ENCODE measurements at regions not wholly inside any gene's neighbourhood (a gene's known extent, or its start where the extent isn't known, plus 50 kb on each side); places are given as distances from the start of the nearest gene placed in this dataset.

DNA sequence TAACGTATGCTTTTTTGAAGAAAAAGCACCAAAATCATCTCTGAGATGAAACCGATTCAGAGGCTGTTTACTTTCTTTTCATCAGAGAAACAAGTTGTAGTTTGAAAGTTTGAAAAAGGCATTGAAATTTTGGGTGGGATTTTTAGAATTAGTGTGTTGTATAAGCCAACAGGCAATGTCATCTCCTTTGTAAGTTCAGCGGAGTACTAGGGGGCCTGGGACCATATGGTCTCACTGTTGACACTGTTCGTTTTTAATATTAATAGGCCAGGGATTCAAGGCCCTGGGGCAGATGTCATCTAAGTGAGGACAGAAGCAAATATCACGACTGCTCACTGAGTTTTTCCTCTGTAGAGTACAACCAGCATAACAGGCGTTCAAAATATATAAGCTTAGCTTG lies 256.2 kb upstream of the RARB start:
- Histone ChIP-seq H3K27me3 (ENCODE audit: control insufficient read depth, insufficient read depth, low read length) (no peaks in the 10 kb centered on the region), H3K4me3 (ENCODE audit: low read depth, low read length) (no peak overlapping the region), H3K36me3 (ENCODE audit: control insufficient read depth, insufficient read depth, low read length) (no peaks in the 10 kb centered on the region)
- DNase-seq (ENCODE audit: low read depth) = no peak
- TF ChIP-seq, protein P1, sequence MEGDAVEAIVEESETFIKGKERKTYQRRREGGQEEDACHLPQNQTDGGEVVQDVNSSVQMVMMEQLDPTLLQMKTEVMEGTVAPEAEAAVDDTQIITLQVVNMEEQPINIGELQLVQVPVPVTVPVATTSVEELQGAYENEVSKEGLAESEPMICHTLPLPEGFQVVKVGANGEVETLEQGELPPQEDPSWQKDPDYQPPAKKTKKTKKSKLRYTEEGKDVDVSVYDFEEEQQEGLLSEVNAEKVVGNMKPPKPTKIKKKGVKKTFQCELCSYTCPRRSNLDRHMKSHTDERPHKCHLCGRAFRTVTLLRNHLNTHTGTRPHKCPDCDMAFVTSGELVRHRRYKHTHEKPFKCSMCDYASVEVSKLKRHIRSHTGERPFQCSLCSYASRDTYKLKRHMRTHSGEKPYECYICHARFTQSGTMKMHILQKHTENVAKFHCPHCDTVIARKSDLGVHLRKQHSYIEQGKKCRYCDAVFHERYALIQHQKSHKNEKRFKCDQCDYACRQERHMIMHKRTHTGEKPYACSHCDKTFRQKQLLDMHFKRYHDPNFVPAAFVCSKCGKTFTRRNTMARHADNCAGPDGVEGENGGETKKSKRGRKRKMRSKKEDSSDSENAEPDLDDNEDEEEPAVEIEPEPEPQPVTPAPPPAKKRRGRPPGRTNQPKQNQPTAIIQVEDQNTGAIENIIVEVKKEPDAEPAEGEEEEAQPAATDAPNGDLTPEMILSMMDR (IDR thresholded peaks at IDR 0.05; ENCODE audit: insufficient read depth, low read length, poor library complexity, severe bottlenecking) = no peak

DNA sequence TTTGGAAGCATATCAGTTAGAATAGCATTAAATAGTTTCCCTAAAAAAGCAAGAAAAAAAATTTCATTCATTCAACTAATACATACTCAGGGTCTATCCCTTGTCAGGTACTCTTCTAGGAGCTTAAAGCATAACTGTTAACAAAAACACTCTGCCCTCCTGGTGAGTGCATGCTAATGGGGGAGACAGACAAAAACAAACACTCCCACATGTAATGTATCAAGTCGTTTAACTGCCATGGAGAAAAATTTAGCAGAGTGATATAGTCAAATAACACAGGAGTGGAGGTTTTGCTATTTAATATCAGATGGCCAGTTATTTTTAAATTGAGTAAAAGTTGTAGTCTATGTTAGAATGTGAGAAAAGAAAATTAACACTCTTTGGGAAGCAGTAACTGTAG lies 254.5 kb upstream of the RARB start:
- Histone ChIP-seq H3K4me3 (ENCODE audit: low read depth, low read length) (no peak overlapping the region), H3K36me3 (ENCODE audit: control insufficient read depth, insufficient read depth, low read length) (no peaks in the 10 kb centered on the region), H3K27me3 (ENCODE audit: control insufficient read depth, insufficient read depth, low read length) (no peaks in the 10 kb centered on the region)
- TF ChIP-seq, protein P1 (IDR thresholded peaks at IDR 0.05; ENCODE audit: insufficient read depth, low read length, poor library complexity, severe bottlenecking) = no peak
- no peak for DNase-seq (ENCODE audit: low read depth)

DNA sequence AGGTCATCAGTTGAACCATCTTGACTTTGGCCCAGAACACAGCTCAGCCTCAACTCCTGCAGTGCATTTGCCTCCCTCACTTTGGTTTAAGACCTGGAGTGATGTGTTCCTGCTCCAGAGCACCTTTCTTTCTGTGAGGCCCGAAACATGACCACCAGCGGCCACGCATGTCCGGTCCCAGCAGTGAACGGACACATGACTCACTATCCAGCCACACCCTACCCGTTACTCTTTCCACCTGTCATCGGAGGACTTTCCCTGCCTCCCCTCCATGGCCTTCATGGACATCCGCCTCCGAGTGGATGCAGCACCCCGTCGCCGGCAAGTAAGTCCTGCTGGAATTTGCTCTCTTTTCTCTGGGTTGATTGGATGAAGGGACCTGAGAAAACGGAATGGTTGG lies 253.8 kb upstream of the RARB start:
- TF ChIP-seq, protein P1 (IDR thresholded peaks at IDR 0.05; ENCODE audit: insufficient read depth, low read length, poor library complexity, severe bottlenecking) = no peak
- no peaks in the 10 kb centered on the region for H3K27me3 ChIP-seq (ENCODE audit: control insufficient read depth, insufficient read depth, low read length)
- no peak for DNase-seq (ENCODE audit: low read depth)

DNA sequence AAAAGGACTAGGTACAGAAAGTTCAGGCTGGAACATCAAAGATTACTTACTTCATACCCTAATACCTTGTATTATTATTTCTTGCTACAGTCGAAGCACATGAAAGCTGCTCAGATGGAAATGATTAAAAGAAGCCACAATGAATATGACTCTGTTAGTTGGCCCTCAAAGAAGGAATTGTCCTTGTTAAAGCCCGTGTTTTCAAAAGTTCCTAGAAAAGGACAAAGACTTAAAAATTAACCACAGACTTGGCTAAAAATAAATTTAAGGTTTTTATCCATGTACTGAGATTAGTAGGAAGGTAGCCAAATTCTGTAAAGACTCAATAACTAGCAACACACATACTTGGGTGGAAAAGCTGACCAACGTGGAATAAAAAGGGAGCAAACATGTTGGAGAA lies 251.0 kb upstream of the RARB start:
- no peak overlapping the region for H3K4me3 ChIP-seq (ENCODE audit: low read depth, low read length)
- TF ChIP-seq, protein P1 (IDR thresholded peaks at IDR 0.05; ENCODE audit: insufficient read depth, low read length, poor library complexity, severe bottlenecking) = no peak
- no peak for DNase-seq (ENCODE audit: low read depth)
- no peaks in the 10 kb centered on the region for H3K36me3 ChIP-seq (ENCODE audit: control insufficient read depth, insufficient read depth, low read length)
- no peaks in the 10 kb centered on the region for H3K27me3 ChIP-seq (ENCODE audit: control insufficient read depth, insufficient read depth, low read length)

More for the DNA sequence above, 253.8 kb upstream of the RARB start:
- Histone ChIP-seq H3K4me3 (ENCODE audit: low read depth, low read length) (no peak overlapping the region), H3K36me3 (ENCODE audit: control insufficient read depth, insufficient read depth, low read length) (no peaks in the 10 kb centered on the region)

DNA sequence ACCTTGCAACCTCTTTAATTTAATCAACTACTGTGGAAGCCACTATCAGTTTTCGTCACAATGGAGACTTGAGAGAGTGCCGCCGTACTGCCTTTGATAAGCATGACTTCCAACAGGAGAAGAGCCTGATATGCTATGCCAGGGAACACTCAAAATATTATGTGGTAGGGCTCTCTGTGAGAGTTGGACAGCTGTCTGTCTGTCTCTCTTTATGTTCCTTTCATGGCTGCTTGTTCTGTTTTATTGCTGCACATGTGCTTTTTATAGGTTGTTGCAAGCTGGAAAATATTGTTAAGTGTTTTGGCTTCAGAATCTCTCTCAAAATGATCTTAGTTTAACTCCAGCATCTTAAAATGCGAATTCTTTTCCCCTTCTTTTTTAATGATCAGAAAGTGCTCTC lies 249.4 kb upstream of the RARB start:
- no peak for DNase-seq (ENCODE audit: low read depth)

DNA sequence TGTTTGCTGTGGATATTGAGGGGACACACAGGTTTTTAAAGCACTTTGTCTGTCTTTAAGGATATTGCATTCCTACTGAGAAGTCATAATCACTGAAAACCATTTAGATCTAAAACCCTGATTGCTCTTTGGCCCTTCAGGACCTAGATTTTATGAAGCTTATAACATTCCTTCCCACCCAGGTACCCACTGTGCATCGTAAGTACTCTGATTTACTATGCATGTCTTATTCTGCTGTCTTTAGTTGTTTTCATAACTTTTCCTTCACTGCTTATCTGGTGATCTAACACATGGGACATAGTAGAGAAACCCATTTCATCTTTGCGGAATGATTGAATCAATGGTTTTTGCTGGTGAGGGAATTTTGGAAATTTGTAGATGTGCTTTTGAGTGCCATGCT lies 247.0 kb upstream of the RARB start:
- Histone ChIP-seq H3K27me3 (ENCODE audit: control insufficient read depth, insufficient read depth, low read length) (no peaks in the 10 kb centered on the region), H3K36me3 (ENCODE audit: control insufficient read depth, insufficient read depth, low read length) (no peaks in the 10 kb centered on the region), H3K4me3 (ENCODE audit: low read depth, low read length) (no peak overlapping the region)
- TF ChIP-seq, protein P1 (IDR thresholded peaks at IDR 0.05; ENCODE audit: insufficient read depth, low read length, poor library complexity, severe bottlenecking) = no peak
- DNase-seq (ENCODE audit: low read depth) = no peak

More for the DNA sequence above, 249.4 kb upstream of the RARB start:
- no peaks in the 10 kb centered on the region for H3K27me3 ChIP-seq (ENCODE audit: control insufficient read depth, insufficient read depth, low read length)
- H3K4me3 ChIP-seq (ENCODE audit: low read depth, low read length) = no peak overlapping the region
- no peaks in the 10 kb centered on the region for H3K36me3 ChIP-seq (ENCODE audit: control insufficient read depth, insufficient read depth, low read length)
- TF ChIP-seq, protein P1 (IDR thresholded peaks at IDR 0.05; ENCODE audit: insufficient read depth, low read length, poor library complexity, severe bottlenecking) = no peak
